GM21390 (cell line): ENCODE measurements at regions not wholly inside any gene's neighbourhood (a gene's known extent, or its start where the extent isn't known, plus 50 kb on each side); places are given as distances from the start of the nearest gene placed in this dataset.

Source experiments
- ATAC-seq: cut with Tn5 transposase; IDR thresholded peaks from one replicate; pipeline ENCODE4 v1.9.1; 2021; ENCODE audit not compliant: unreplicated experiment

DNA sequence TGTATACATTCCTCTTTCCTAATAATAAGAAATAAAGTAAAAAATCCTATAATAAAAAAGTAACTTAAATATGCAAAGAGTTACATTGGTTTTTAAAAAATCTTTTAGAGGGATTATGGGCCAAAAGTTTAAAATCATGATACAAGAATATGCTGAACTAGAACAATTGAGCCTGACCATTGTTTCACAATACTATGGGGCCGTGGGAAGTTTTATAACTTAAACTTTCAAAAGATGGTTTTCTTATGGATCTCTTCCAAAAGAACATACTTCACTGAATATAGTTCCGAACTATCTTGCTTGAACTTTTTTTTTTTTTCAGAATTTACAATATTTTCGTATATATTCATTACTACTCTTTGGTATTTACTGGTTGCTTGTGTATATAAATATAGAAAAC lies 97.6 kb downstream of the NFKBIZ start:
- no peak for ATAC-seq

DNA sequence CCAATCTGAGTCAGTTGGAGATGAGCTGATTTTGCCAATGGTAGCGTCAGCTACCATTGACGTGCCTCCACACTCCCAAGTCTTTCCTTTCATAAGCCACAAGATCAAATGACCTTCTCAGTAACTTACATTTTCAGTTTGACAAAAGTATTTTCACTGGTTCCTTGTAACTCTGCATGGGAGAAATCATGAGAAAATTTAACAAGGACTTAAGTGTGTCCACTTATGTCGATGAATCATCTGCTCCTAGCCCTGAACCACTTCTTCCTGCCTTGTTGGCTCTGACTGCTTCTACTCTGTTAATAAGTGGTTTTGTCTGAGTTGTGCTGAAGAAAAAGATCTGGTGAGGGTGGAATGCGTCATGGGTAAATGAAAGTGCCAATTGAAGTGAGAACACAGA lies 101.2 kb downstream of the NFKBIZ start:
- peak; percentile 53 for ATAC-seq

DNA sequence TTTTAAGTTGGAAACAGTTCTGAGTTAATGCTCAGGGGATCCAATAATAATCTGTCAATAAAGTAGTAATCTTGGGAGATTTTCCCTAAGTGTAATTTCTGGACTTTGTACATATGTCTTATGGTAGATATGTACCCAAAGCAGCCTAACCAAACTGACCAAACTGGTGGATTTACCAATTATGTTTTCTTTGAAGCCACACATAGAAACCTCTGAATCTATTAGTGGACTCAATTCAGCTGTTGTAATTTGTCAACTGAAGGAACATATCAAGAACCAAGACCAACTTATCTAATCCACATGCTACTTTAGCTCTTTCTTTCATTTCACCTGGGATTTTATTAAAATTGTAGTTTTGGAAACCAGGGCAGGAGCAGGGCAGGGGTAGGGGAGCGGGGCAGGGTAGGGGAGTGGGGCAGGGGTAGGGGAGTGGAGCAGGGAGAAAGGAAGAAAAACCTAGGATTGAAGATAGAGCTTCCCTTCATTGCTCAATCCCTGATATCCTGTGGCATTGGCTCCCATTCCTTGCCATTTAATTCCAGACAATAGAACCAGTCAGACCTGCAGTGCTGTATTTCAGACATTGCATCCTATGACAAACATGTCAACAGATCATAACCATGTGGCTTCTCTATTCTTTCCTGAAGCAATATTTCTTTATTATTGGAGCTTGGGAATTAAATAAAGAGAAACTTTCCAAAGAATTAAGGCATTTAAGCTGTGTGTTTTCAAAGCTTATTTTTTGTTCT lies 101.8 kb downstream of the NFKBIZ start:
- ATAC-seq, result no peak

GRCh38 chr3:101954361-101954760 lies 105.0 kb downstream of the NFKBIZ start:
- no peak for ATAC-seq

- no peak for ATAC-seq
Measured at GRCh38 chr3:101954936-101955335, 105.6 kb downstream of the NFKBIZ start.

DNA sequence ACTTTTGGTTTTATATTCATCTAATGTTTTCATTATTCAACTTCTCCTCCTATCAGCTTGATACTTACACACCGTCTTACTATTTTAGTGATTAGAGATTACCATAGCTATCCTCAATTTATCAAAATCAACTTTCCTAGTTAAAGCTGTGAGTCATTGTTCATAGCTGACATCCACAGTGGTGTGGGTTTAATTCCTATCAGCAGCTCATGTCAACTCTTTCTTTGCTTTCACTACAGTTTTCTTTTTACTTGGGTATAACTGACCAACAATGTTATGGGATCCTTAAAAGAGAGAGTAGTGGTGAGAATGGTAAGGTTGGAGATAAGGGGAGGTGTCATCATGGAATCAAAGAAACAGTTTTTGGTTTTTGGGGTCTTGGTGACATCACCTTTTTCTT lies 112.7 kb downstream of the NFKBIZ start:
- no peak for ATAC-seq

DNA sequence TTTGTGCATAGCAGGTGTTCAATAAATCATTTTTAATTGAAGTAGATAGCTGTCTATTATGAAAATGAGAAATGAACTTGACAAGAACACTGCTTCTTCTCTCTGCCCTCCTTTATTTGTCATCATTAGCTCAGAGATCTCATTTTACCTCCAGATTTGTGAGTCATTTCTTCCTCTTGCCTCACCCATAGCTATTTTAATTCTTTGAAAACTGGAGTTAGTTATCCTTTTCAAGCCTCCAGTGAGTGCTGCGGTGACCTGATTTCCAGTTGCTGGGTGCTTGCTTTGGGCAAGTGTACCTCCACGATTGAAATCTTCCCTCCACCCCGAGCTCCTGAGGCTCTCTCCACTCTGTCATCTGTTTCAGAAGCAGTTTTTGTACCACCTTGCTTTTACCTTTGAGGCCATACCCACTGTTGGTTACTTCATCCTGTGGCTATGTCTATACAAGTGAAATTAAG lies 114.6 kb downstream of the NFKBIZ start:
- ATAC-seq, result no peak

- ATAC-seq, result no peak
Measured at GRCh38 chr3:101964861-101965260, 115.5 kb downstream of the NFKBIZ start.

GRCh38 chr3:101966226-101966625 lies 116.9 kb downstream of the NFKBIZ start:
- ATAC-seq, result no peak

DNA sequence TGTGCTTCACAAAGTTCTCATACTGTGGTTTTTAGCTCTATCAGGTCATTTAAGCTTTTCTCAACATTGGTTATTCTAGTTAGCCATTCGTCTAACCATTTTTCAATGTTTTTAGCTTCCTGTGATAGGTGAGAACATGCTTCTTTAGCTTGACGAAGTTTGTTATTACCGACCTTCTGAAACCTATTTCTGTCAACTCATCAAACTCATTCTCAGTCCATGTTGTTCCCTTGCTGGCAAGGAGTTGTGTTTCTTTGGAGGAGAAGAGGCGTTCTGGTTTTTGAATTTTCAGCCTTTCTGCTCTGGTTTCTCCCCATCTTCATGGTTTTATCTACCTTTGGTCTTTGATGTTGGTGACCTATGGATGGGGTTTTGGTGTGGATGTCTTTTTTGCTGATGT lies 120.9 kb downstream of the NFKBIZ start:
- ATAC-seq, result no peak

GRCh38 chr3:101970905-101971304 lies 121.6 kb downstream of the NFKBIZ start:
- no peak for ATAC-seq

- no peak for ATAC-seq
Measured at GRCh38 chr3:101972430-101973162, 123.3 kb downstream of the NFKBIZ start.

GRCh38 chr3:101973163-101973505 lies 123.8 kb downstream of the NFKBIZ start:
- no peak for ATAC-seq

DNA sequence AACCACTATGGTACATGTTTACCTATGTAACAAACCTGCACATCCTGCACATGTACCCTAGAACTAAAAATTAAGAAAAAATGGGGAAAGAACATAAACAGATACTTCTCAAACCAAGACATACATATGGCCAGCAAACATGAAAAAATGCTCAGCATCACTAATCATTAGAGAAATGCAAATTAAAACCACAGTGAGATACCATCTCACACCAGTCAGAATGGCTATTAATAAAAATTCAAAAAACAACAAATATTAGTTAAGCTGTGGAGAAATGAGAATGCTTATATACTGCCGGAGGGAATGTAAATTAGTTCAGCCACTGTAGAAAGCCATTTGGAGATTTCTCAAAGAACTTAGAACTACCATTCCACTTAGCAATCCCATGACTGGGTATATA lies 126.1 kb downstream of the NFKBIZ start:
- peak; percentile 28 for ATAC-seq

- ATAC-seq, result peak; percentile 96
Measured at GRCh38 chr3:101976473-101976872, 127.2 kb downstream of the NFKBIZ start.

DNA sequence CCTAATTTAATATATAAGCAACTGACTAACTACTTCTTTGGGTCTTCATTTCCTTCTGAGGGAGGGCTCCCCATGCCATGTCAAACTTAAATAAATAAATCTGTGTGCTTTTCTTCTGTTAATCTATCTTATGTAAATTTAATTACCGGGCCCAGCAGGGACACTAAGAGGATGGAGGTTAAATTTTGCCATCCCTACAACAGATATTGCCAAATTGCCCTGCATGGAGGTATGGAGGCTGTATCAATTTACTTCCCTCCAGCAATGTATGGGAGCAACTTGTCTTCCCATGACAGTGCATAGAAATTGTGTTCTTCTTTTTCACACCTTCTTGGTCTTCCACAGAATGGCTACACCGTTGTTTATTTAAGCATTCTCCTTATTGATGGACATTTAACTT lies 129.0 kb downstream of the NFKBIZ start:
- ATAC-seq, result no peak

DNA sequence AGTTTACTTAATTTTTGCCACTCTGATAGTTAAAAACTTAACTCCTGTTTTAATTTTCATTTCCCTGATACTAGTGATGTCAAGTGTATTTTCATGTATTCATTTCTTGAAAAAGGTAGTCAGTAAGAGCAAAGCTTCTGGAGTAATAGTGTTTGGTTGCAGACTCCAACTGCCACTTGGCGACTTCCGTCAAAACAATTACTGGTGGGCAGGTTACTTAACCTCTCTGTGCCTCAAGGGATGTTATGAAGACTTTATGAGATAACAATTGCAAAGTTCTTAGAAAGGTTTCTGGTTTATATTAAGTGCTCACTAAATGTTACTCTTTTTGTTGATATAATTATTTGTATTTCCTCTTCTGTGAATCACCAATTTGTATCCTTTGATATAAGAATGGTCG lies 129.7 kb downstream of the NFKBIZ start:
- ATAC-seq, result no peak

- ATAC-seq, result no peak
Measured at GRCh38 chr3:101984356-101984755, 135.0 kb downstream of the NFKBIZ start.

GRCh38 chr3:101988596-101988995 lies 139.3 kb downstream of the NFKBIZ start:
- peak; percentile 33 for ATAC-seq

GRCh38 chr3:101989578-101990200 lies 140.4 kb downstream of the NFKBIZ start:
- ATAC-seq, result no peak

GRCh38 chr3:101992863-101993262 lies 143.5 kb downstream of the NFKBIZ start:
- no peak for ATAC-seq

DNA sequence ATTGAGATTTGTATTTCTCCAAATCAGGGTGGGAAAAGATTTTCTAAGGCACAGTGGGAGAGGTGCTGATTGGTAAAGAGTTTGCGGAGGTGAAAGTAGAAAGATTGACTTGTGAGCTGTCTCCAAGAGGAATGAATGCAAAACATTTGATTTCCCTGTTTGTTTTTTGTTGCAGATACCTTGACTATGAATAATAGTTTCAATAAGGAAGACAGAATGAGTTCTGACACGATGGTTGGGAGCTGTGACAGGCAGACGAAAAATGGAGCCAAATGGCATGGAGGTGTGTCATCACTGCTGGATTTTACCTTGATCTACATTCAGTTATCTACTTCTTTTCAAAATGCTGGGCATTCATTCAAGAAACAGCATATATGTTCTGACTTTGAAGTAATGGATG lies 145.1 kb downstream of the NFKBIZ start:
- ATAC-seq, result no peak
